Loucy (cell line): ENCODE measurements at regions not wholly inside any gene's neighbourhood (a gene's known extent, or its start where the extent isn't known, plus 50 kb on each side); places are given as distances from the start of the nearest gene placed in this dataset.
A peak's percentile ranks its signal among the peaks of the same experiment; 100 is the strongest.

Source experiments
- H2AFZ ChIP-seq: fragments of 200-600 bp; sonication (generic); 2 replicates; pipeline ENCODE4 v1.6.0; 2016; ENCODE audit warnings: antibody characterized with exemption, mild to moderate bottlenecking, low read length, moderate library complexity
- H3F3A ChIP-seq: fragments of 200-600 bp; 2 replicates; pipeline ENCODE4 v1.6.0; 2016; ENCODE audit warnings: antibody characterized with exemption, low read depth, mild to moderate bottlenecking
- H3K27me3 ChIP-seq: fragments of 200-600 bp; sonication (generic); 2 replicates; pipeline ENCODE4 v1.6.1; 2014; ENCODE audit warnings: low read length, mild to moderate bottlenecking; ENCODE audit not compliant: insufficient read depth, poor library complexity, severe bottlenecking
- H3K36me3 ChIP-seq: fragments of 200-600 bp; sonication (generic); 2 replicates; pipeline ENCODE4 v1.6.1; 2016; ENCODE audit warnings: low read length; ENCODE audit not compliant: insufficient read depth
- H3K4me1 ChIP-seq: fragments of 200-600 bp; sonication (generic); 2 replicates; pipeline ENCODE4 v1.5.1; 2014; ENCODE audit warnings: low read length, mild to moderate bottlenecking; ENCODE audit not compliant: insufficient read depth, poor library complexity, severe bottlenecking
- H3K4me2 ChIP-seq: fragments of 200-600 bp; sonication (generic); 2 replicates; pipeline ENCODE4 v1.6.0; 2014; ENCODE audit warnings: antibody characterized with exemption, low read length, low read depth, mild to moderate bottlenecking; ENCODE audit not compliant: poor library complexity, severe bottlenecking
- H3K4me3 ChIP-seq: fragments of 200-600 bp; sonication (generic); 2 replicates; pipeline ENCODE4 v1.5.1; 2014; ENCODE audit warnings: low read length, mild to moderate bottlenecking, mixed read lengths; ENCODE audit not compliant: poor library complexity, severe bottlenecking
- H3K79me2 ChIP-seq: fragments of 200-600 bp; sonication (generic); 2 replicates; pipeline ENCODE4 v1.6.1; 2014; ENCODE audit warnings: low read length; ENCODE audit not compliant: insufficient read depth
- H3K9ac ChIP-seq: fragments of 200-600 bp; sonication (generic); 2 replicates; pipeline ENCODE4 v1.6.0; 2014; ENCODE audit warnings: mild to moderate bottlenecking, low read depth, low read length, moderate library complexity; ENCODE audit not compliant: poor library complexity, severe bottlenecking
- H3K9me2 ChIP-seq: fragments of 200-600 bp; sonication (generic); replicated peaks from 2 replicates; pipeline ENCODE4 v1.6.1; 2016; ENCODE audit warnings: low read depth, low read length, mixed read lengths
- H3K9me3 ChIP-seq: fragments of 200-600 bp; sonication (generic); 2 replicates; pipeline ENCODE4 v1.6.1; 2014; ENCODE audit warnings: mild to moderate bottlenecking, antibody characterized with exemption, low read length, low read depth; ENCODE audit not compliant: insufficient read depth
- H4K20me1 ChIP-seq: fragments of 200-600 bp; sonication (generic); 2 replicates; pipeline ENCODE4 v1.6.0; 2014; ENCODE audit warnings: antibody characterized with exemption, low read length, mild to moderate bottlenecking; ENCODE audit not compliant: insufficient read depth, poor library complexity, severe bottlenecking
- EZH2phosphoT487 ChIP-seq: fragments of 200-600 bp; IDR thresholded peaks from 2 replicates; pipeline ENCODE4 v1.6.1; 2018; ENCODE audit warnings: antibody characterized with exemption, mild to moderate bottlenecking, moderate library complexity, borderline replicate concordance
- TF ChIP-seq, protein P1 (sequence below): fragments of 200-600 bp; sonication (generic); conservative IDR thresholded peaks from 2 replicates; pipeline ENCODE4 v1.5.1; 2014; ENCODE audit warnings: mild to moderate bottlenecking, antibody characterized with exemption, low read length

- H3K79me2 ChIP-seq = no peaks in the 10 kb centered on the region
- H3K27me3 ChIP-seq = no peaks in the 10 kb centered on the region
- H3F3A ChIP-seq = no peaks in the 10 kb centered on the region
- no peaks in the 10 kb centered on the region for H3K9me2 ChIP-seq
- no peak overlapping the region for H3K9ac ChIP-seq
- no peak overlapping the region for H3K4me2 ChIP-seq
- no peak overlapping the region for H2AFZ ChIP-seq
- no peaks in the 10 kb centered on the region for H3K9me3 ChIP-seq
- no peak overlapping the region for H3K4me3 ChIP-seq
- H3K36me3 ChIP-seq = no peaks in the 10 kb centered on the region
- H4K20me1 ChIP-seq = no peaks in the 10 kb centered on the region
- H3K4me1 ChIP-seq = no peaks in the 10 kb centered on the region
- TF ChIP-seq, protein P1, sequence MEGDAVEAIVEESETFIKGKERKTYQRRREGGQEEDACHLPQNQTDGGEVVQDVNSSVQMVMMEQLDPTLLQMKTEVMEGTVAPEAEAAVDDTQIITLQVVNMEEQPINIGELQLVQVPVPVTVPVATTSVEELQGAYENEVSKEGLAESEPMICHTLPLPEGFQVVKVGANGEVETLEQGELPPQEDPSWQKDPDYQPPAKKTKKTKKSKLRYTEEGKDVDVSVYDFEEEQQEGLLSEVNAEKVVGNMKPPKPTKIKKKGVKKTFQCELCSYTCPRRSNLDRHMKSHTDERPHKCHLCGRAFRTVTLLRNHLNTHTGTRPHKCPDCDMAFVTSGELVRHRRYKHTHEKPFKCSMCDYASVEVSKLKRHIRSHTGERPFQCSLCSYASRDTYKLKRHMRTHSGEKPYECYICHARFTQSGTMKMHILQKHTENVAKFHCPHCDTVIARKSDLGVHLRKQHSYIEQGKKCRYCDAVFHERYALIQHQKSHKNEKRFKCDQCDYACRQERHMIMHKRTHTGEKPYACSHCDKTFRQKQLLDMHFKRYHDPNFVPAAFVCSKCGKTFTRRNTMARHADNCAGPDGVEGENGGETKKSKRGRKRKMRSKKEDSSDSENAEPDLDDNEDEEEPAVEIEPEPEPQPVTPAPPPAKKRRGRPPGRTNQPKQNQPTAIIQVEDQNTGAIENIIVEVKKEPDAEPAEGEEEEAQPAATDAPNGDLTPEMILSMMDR = no peak
- no peak for TF ChIP-seq EZH2phosphoT487
These were observed 348.7 kb downstream of the MAN2A1 start for GRCh38 chr5:110038297-110038997.

- H2AFZ ChIP-seq = no peak overlapping the region
- peaks cover 3% of the 10 kb centered on the region; the same call in 1 of the 2 replicates for H3K9me3 ChIP-seq
- H4K20me1 ChIP-seq = no peaks in the 10 kb centered on the region
- no peaks in the 10 kb centered on the region for H3K9me2 ChIP-seq
- TF ChIP-seq, protein P1 = 0 out of 2 replicates have a peak, but pooled peaks have one; percentile 12
- TF ChIP-seq EZH2phosphoT487 = no peak
- no peaks in the 10 kb centered on the region for H3K36me3 ChIP-seq
- H3K79me2 ChIP-seq = no peaks in the 10 kb centered on the region
- no peak overlapping the region for H3K4me3 ChIP-seq
- no peaks in the 10 kb centered on the region for H3K4me1 ChIP-seq
- no peaks in the 10 kb centered on the region for H3F3A ChIP-seq
- H3K27me3 ChIP-seq = no peaks in the 10 kb centered on the region
- H3K4me2 ChIP-seq = no peak overlapping the region
- no peak overlapping the region for H3K9ac ChIP-seq
These were observed 350.5 kb downstream of the MAN2A1 start for GRCh38 chr5:110040178-110040577.

DNA sequence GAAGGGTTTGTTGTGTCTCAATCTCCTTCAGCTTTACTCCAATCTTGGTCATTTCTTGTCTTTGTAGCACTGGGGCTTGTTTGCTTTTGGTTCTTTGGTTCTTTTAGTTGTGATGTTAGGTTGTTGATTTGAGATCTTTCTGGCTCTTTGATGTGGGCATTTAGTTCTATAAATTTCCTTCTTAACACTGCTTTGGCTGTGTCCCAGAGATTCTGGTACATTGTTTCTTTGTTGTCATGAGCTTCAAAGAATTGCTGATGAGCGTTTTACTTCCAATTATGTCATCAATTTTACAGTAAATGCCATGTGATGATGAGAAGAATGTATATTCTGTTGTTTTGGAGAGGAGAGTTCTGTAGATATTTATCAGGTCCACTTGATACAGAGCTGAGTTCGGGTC is 353.3 kb downstream of the MAN2A1 start:
- H3K79me2 ChIP-seq = no peaks in the 10 kb centered on the region
- H3K9me3 ChIP-seq = peaks cover 3% of the 10 kb centered on the region; the same call in 1 of the 2 replicates
- no peaks in the 10 kb centered on the region for H3K27me3 ChIP-seq
- TF ChIP-seq, protein P1 = no peak
- no peak for TF ChIP-seq EZH2phosphoT487
- no peaks in the 10 kb centered on the region for H4K20me1 ChIP-seq
- H2AFZ ChIP-seq = no peak overlapping the region
- H3K9me2 ChIP-seq = no peaks in the 10 kb centered on the region
- no peak overlapping the region for H3K4me2 ChIP-seq
- no peak overlapping the region for H3K9ac ChIP-seq
- H3K4me3 ChIP-seq = no peak overlapping the region
- H3K4me1 ChIP-seq = no peaks in the 10 kb centered on the region
- no peaks in the 10 kb centered on the region for H3K36me3 ChIP-seq
- H3F3A ChIP-seq = no peaks in the 10 kb centered on the region
